LNCAP (cell line): ENCODE measurements at regions not wholly inside any gene's neighbourhood (a gene's known extent, or its start where the extent isn't known, plus 50 kb on each side); places are given as distances from the start of the nearest gene placed in this dataset.

ENCODE experiments used
- CTCF ChIP-seq: fragments of 450-650 bp; IDR thresholded peaks from 2 replicates; pipeline ENCODE4 v1.5.1; 2017; ENCODE audit warnings: mild to moderate bottlenecking

- TF ChIP-seq CTCF, result no peak
These were observed 375.8 kb upstream of the AKR1E2 start for GRCh38 chr10:4450169-4450568.

- TF ChIP-seq CTCF, result no peak
These were observed 378.0 kb upstream of the AKR1E2 start for GRCh38 chr10:4448030-4448429.

GRCh38 chr10:4443419-4443818 lies 382.6 kb upstream of the AKR1E2 start:
- TF ChIP-seq CTCF, result no peak

- TF ChIP-seq CTCF, result no peak
These were observed 383.7 kb upstream of the AKR1E2 start for GRCh38 chr10:4442296-4442695.

GRCh38 chr10:4440260-4440659 lies 385.7 kb upstream of the AKR1E2 start:
- TF ChIP-seq CTCF, result no peak

- TF ChIP-seq CTCF, result no peak
These were observed 388.2 kb upstream of the AKR1E2 start for GRCh38 chr10:4437791-4438190.

- TF ChIP-seq CTCF, result no peak
These were observed 388.9 kb upstream of the AKR1E2 start for GRCh38 chr10:4437061-4437460.

GRCh38 chr10:4436103-4436502 lies 389.9 kb upstream of the AKR1E2 start:
- no peak for TF ChIP-seq CTCF
